K562 (cell line): ENCODE measurements at regions not wholly inside any gene's neighbourhood (a gene's known extent, or its start where the extent isn't known, plus 50 kb on each side); places are given as distances from the start of the nearest gene placed in this dataset.

Experiments
- BDP1 ChIP-seq: IDR thresholded peaks from 3 replicates; pipeline ENCODE4 v1.6.1; 2011; ENCODE audit not compliant: insufficient read length, insufficient read depth
- DMBX1 ChIP-seq: fragments of 250-450 bp; sonication (Bioruptor Pico); IDR thresholded peaks from 2 replicates; pipeline ENCODE4 v1.8.0; 2022; ENCODE audit warnings: inconsistent platforms, mild to moderate bottlenecking, moderate library complexity, borderline replicate concordance
- ELF4 ChIP-seq: fragments of 450-650 bp; formaldehyde crosslinking; IDR thresholded peaks from 2 replicates; pipeline ENCODE4 v1.4.0; 2022; ENCODE audit warnings: missing genetic modification characterization
- MAFG ChIP-seq: fragments of 450-650 bp; conservative IDR thresholded peaks from 2 replicates; pipeline ENCODE4 v1.6.1; 2016; ENCODE audit warnings: missing genetic modification characterization, missing compliant biosample characterization
- MTA1 ChIP-seq: fragments of 450-650 bp; IDR thresholded peaks from 2 replicates; pipeline ENCODE4 v1.6.1; 2017; ENCODE audit warnings: borderline replicate concordance
- POLR3A ChIP-seq: IDR thresholded peaks from 2 replicates; pipeline ENCODE4 v1.6.1; 2011; ENCODE audit warnings: borderline replicate concordance, mild to moderate bottlenecking, moderate library complexity; ENCODE audit not compliant: insufficient read length, insufficient read depth; ENCODE audit errors: extremely low read depth
- WHSC1 ChIP-seq: IDR thresholded peaks from one replicate; pipeline ENCODE4 v1.6.1; 2012; ENCODE audit warnings: low read length, control low read depth, inconsistent platforms
- TF ChIP-seq, protein P1 (sequence below): fragments of 250-450 bp; sonication (Bioruptor Pico); IDR thresholded peaks from 2 replicates; pipeline ENCODE4 v1.4.0; 2020; ENCODE audit warnings: borderline replicate concordance
- TF ChIP-seq, protein P2 (sequence below): fragments of 450-650 bp; IDR thresholded peaks from 2 replicates; pipeline ENCODE4 v1.7.1; 2018; ENCODE audit warnings: mild to moderate bottlenecking, low read depth; ENCODE audit not compliant: partially characterized antibody
- TF ChIP-seq, protein P3 (sequence below): fragments of 450-650 bp; IDR thresholded peaks from 2 replicates; pipeline ENCODE4 v1.6.1; 2016; ENCODE audit warnings: low read depth
- TF ChIP-seq, protein P4 (sequence below): fragments of 450-650 bp; IDR thresholded peaks from 2 replicates; pipeline ENCODE4 v1.6.1; 2018; ENCODE audit warnings: mild to moderate bottlenecking, low read depth; ENCODE audit not compliant: partially characterized antibody
- TF ChIP-seq, protein P5 (sequence below): IDR thresholded peaks from 2 replicates; pipeline ENCODE4 v1.6.1; 2011; ENCODE audit not compliant: insufficient read length; ENCODE audit errors: extremely low read depth

DNA sequence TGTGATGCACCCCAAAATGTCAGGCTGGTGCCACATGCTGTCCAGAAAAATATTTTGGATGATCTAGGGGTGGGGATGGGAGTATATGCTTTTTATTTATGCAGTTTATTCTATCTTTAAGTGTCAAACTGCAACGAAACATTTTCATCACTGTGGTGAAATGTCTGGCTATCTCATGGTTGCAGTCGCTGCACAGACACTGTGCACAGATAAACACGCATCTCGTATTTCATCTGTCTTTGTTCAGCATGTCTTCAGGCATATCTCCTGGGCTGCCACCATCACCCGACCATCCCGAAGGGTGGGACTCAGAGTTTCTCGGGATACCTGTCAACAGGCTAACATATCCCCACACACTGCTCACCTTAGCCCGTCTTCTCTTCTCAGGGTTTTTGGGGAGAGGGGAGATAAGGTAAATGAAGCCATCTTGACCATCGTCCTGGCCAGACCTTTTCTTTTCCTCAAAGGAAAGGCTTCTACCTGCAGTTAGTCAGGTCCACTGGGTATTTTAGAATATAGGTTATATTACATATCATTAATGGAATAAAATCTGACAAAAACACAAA, 80.7 kb upstream of the NABP1 start (continued):
- TF ChIP-seq ELF4 (CRISPR knock-in tag) (0 out of 2 replicates have a peak, but pooled peaks have one; percentile 24), WHSC1 (no peak), BDP1 (no peak), POLR3A (no peak), MAFG (tag) (0 out of 2 replicates have a peak, but pooled peaks have one; percentile 6), DMBX1 (peak; percentile 74; the same call in 1 of the 2 replicates), MTA1 (peak; percentile 86)
- TF ChIP-seq, protein P1, sequence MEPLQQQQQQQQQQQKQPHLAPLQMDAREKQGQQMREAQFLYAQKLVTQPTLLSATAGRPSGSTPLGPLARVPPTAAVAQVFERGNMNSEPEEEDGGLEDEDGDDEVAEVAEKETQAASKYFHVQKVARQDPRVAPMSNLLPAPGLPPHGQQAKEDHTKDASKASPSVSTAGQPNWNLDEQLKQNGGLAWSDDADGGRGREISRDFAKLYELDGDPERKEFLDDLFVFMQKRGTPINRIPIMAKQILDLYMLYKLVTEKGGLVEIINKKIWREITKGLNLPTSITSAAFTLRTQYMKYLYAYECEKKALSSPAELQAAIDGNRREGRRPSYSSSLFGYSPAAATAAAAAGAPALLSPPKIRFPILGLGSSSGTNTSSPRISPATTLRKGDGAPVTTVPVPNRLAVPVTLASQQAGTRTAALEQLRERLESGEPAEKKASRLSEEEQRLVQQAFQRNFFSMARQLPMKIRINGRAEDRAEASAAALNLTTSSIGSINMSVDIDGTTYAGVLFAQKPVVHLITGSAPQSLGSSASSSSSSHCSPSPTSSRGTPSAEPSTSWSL (CRISPR knock-in tag) = no peak
- TF ChIP-seq, protein P2, sequence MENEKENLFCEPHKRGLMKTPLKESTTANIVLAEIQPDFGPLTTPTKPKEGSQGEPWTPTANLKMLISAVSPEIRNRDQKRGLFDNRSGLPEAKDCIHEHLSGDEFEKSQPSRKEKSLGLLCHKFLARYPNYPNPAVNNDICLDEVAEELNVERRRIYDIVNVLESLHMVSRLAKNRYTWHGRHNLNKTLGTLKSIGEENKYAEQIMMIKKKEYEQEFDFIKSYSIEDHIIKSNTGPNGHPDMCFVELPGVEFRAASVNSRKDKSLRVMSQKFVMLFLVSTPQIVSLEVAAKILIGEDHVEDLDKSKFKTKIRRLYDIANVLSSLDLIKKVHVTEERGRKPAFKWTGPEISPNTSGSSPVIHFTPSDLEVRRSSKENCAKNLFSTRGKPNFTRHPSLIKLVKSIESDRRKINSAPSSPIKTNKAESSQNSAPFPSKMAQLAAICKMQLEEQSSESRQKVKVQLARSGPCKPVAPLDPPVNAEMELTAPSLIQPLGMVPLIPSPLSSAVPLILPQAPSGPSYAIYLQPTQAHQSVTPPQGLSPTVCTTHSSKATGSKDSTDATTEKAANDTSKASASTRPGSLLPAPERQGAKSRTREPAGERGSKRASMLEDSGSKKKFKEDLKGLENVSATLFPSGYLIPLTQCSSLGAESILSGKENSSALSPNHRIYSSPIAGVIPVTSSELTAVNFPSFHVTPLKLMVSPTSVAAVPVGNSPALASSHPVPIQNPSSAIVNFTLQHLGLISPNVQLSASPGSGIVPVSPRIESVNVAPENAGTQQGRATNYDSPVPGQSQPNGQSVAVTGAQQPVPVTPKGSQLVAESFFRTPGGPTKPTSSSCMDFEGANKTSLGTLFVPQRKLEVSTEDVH = no peak
- TF ChIP-seq, protein P3, sequence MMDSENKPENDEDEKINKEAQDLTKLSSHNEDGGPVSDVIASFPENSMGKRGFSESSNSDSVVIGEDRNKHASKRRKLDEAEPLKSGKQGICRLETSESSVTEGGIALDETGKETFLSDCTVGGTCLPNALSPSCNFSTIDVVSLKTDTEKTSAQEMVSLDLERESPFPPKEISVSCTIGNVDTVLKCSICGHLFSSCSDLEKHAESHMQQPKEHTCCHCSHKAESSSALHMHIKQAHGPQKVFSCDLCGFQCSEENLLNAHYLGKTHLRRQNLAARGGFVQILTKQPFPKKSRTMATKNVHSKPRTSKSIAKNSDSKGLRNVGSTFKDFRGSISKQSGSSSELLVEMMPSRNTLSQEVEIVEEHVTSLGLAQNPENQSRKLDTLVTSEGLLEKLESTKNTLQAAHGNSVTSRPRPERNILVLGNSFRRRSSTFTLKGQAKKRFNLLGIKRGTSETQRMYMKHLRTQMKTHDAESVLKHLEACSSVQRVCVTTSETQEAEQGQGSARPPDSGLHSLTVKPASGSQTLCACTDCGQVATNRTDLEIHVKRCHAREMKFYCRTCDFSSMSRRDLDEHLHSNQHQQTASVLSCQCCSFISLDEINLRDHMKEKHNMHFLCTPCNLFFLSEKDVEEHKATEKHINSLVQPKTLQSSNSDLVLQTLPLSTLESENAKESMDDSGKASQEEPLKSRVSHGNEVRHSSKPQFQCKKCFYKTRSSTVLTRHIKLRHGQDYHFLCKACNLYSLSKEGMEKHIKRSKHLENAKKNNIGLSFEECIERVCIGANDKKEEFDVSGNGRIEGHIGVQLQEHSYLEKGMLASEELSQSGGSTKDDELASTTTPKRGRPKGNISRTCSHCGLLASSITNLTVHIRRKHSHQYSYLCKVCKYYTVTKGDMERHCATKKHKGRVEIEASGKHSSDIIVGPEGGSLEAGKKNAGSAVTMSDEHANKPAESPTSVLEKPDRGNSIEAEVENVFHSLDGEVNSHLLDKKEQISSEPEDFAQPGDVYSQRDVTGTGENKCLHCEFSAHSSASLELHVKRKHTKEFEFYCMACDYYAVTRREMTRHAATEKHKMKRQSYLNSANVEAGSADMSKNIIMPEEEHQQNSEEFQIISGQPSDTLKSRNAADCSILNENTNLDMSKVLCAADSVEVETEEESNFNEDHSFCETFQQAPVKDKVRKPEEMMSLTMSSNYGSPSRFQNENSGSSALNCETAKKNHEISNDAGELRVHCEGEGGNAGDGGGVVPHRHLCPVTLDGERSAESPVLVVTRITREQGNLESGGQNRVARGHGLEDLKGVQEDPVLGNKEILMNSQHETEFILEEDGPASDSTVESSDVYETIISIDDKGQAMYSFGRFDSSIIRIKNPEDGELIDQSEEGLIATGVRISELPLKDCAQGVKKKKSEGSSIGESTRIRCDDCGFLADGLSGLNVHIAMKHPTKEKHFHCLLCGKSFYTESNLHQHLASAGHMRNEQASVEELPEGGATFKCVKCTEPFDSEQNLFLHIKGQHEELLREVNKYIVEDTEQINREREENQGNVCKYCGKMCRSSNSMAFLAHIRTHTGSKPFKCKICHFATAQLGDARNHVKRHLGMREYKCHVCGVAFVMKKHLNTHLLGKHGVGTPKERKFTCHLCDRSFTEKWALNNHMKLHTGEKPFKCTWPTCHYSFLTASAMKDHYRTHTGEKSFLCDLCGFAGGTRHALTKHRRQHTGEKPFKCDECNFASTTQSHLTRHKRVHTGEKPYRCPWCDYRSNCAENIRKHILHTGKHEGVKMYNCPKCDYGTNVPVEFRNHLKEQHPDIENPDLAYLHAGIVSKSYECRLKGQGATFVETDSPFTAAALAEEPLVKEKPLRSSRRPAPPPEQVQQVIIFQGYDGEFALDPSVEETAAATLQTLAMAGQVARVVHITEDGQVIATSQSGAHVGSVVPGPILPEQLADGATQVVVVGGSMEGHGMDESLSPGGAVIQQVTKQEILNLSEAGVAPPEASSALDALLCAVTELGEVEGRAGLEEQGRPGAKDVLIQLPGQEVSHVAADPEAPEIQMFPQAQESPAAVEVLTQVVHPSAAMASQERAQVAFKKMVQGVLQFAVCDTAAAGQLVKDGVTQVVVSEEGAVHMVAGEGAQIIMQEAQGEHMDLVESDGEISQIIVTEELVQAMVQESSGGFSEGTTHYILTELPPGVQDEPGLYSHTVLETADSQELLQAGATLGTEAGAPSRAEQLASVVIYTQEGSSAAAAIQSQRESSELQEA = no peak
- TF ChIP-seq, protein P4, sequence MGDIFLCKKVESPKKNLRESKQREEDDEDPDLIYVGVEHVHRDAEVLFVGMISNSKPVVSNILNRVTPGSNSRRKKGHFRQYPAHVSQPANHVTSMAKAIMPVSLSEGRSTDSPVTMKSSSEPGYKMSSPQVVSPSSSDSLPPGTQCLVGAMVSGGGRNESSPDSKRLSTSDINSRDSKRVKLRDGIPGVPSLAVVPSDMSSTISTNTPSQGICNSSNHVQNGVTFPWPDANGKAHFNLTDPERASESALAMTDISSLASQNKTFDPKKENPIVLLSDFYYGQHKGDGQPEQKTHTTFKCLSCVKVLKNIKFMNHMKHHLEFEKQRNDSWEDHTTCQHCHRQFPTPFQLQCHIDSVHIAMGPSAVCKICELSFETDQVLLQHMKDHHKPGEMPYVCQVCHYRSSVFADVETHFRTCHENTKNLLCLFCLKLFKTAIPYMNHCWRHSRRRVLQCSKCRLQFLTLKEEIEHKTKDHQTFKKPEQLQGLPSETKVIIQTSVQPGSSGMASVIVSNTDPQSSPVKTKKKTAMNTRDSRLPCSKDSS = no peak
- TF ChIP-seq, protein P5, sequence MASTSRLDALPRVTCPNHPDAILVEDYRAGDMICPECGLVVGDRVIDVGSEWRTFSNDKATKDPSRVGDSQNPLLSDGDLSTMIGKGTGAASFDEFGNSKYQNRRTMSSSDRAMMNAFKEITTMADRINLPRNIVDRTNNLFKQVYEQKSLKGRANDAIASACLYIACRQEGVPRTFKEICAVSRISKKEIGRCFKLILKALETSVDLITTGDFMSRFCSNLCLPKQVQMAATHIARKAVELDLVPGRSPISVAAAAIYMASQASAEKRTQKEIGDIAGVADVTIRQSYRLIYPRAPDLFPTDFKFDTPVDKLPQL = no peak
